Nephron progenitor cell (in vitro differentiated cells): ENCODE measurements at regions not wholly inside any gene's neighbourhood (a gene's known extent, or its start where the extent isn't known, plus 50 kb on each side); places are given as distances from the start of the nearest gene placed in this dataset.
"Not testable (repeated sequence)": the region's sequence is repeated elsewhere in the genome, so short reads cannot be mapped to it uniquely, and the experiment has no call there.

ENCODE experiments used
- DNase-seq: peaks from one replicate; pipeline ENCODE4 v3.0.0; 2021
- H3K27ac Mint-ChIP-seq: 2 replicates; pipeline ENCODE4 v1.8.0; 2021; ENCODE audit warnings: mild to moderate bottlenecking, moderate library complexity, mixed read lengths
- H3K27me3 Mint-ChIP-seq: 2 replicates; pipeline ENCODE4 v1.8.0; 2021; ENCODE audit warnings: mild to moderate bottlenecking, low read depth, mixed read lengths; ENCODE audit not compliant: poor library complexity
- H3K36me3 Mint-ChIP-seq: 2 replicates; pipeline ENCODE4 v1.8.0; 2021; ENCODE audit warnings: low read depth, mixed read lengths
- H3K4me1 Mint-ChIP-seq: 2 replicates; pipeline ENCODE4 v1.8.0; 2021; ENCODE audit warnings: mixed read lengths
- H3K4me3 Mint-ChIP-seq: 2 replicates; pipeline ENCODE4 v1.8.0; 2021; ENCODE audit warnings: mild to moderate bottlenecking, moderate library complexity, mixed read lengths
- H3K9me3 Mint-ChIP-seq: 2 replicates; pipeline ENCODE4 v1.8.0; 2021; ENCODE audit warnings: mild to moderate bottlenecking, moderate library complexity, mixed read lengths
- CTCF ChIP-seq: fragments of 200-600 bp; sonication (generic); IDR thresholded peaks from 2 replicates; pipeline ENCODE4 v1.5.0; 2021; ENCODE audit warnings: antibody characterized with exemption

DNA sequence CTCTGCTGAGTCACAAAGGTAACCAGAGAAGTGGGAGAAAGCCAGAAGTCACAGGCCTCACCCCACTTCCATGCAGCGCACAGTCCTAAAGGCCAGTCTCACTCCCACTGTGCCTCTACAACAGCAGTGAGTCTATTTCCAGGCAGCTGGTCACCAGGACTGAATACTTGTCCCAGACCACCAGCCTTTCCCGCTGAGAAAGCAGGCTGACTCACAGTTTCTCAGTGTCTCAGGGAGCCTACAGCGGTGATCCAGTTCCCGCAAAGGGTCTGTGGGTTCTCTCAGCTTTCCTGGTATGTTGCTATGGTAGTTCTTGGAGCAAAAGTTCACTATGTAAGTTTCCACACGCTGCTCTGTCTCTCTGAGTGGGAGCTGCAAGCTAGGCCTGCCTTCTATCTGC is 622.5 kb downstream of the RNF144A start:
- Mint-ChIP-seq H3K4me3 (no peak overlapping the region), H3K27me3 (peaks cover 6% of the 10 kb centered on the region), H3K9me3 (peaks cover 35% of the 10 kb centered on the region), H3K27ac (no peak overlapping the region), H3K4me1 (no peaks in the 10 kb centered on the region), H3K36me3 (peaks cover 5% of the 10 kb centered on the region)
- TF ChIP-seq CTCF, result no peak
- no peak for DNase-seq

- TF ChIP-seq CTCF, result no peak
- Mint-ChIP-seq H3K9me3 (no peaks in the 10 kb centered on the region), H3K36me3 (no peaks in the 10 kb centered on the region), H3K27me3 (no peaks in the 10 kb centered on the region), H3K4me3 (no peak overlapping the region), H3K27ac (peak overlapping the region; percentile 30), H3K4me1 (peaks cover 13% of the 10 kb centered on the region)
- DNase-seq, result no peak
Measured at GRCh38 chr2:7552825-7553570, 635.8 kb downstream of the RNF144A start.

DNA sequence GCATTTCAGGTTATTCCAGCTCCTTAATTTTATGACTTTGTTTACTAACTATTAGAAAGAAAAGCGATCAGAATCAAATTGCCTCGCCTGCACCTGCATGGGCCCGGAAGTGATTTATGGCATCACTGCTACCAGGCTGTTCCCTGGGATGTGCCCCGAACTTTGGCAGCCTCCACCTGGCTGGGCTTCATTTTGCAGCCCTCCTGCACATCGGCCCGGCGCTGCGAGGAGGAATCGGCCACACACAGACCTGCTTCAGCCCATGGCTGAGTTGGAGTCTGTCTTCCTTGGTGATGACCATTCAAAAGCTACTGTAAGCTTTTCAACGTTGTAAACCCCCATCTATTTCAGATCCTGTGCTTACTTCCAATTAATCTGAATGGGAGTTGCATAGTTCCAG is 638.0 kb downstream of the RNF144A start:
- H3K4me3 Mint-ChIP-seq, result no peak overlapping the region
- no peak overlapping the region for H3K27ac Mint-ChIP-seq
- TF ChIP-seq CTCF, result no peak
- no peaks in the 10 kb centered on the region for H3K27me3 Mint-ChIP-seq
- H3K9me3 Mint-ChIP-seq, result no peaks in the 10 kb centered on the region
- DNase-seq, result no peak
- no peaks in the 10 kb centered on the region for H3K36me3 Mint-ChIP-seq
- H3K4me1 Mint-ChIP-seq, result peaks cover 13% of the 10 kb centered on the region

DNA sequence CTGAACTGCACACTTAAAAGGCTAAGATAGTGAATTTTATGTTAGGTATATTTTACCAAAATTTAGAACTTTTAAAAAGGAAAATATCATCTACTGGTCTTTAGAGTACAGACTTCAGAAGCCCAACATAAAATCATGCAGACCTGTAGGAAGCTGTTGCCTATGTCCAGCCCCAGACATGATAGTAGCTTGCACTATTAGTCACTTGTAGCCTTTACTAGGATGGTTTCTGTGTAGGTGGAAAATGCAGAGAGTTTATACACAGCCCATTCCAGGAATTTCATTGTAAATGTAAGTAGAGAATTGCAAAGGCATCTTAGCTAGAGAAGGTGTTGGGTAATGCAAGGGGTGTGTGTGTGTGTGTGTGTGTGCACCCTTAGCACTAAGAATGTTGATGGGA is 640.2 kb downstream of the RNF144A start:
- no peak for DNase-seq
- Mint-ChIP-seq H3K9me3 (no peaks in the 10 kb centered on the region), H3K4me1 (peaks cover 13% of the 10 kb centered on the region), H3K36me3 (no peaks in the 10 kb centered on the region), H3K4me3 (no peak overlapping the region), H3K27ac (no peak overlapping the region), H3K27me3 (no peaks in the 10 kb centered on the region)
- TF ChIP-seq CTCF, result no peak

GRCh38 chr2:7559791-7560190 is 642.6 kb downstream of the RNF144A start:
- Mint-ChIP-seq H3K9me3 (no peaks in the 10 kb centered on the region), H3K27me3 (peaks cover 7% of the 10 kb centered on the region), H3K4me3 (no peak overlapping the region), H3K4me1 (peaks cover 4% of the 10 kb centered on the region), H3K36me3 (no peaks in the 10 kb centered on the region), H3K27ac (no peak overlapping the region)
- TF ChIP-seq CTCF, result no peak
- DNase-seq, result no peak

DNA sequence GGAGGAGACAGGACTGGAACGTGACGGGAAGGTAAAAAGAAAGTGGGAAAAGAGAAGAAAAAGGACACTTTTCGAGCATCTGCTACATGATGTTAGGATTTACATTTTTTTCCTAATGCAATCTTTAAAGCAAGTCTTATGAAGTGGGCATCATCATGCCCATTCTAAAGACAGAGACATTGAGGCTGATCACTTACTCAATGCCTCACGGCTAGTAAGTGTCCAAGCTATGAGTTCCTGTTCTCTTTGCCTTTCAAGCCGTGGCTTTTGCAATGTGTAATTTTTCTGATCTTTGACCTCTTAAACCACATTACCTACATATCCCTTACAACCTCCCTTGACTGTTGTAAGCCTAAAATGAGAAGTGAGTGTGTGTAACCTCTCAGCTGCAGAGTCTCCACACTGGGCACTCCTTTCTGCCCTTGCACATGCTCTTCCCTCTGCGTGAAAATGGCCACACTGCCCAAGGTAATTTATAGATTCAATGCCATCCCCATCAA is 649.2 kb downstream of the RNF144A start:
- Mint-ChIP-seq H3K27me3 (peaks cover 11% of the 10 kb centered on the region), H3K9me3 (peaks cover 14% of the 10 kb centered on the region), H3K36me3 (no peaks in the 10 kb centered on the region), H3K27ac (peak overlapping the region; percentile 30), H3K4me3 (no peak overlapping the region), H3K4me1 (no peaks in the 10 kb centered on the region)
- TF ChIP-seq CTCF, result no peak
- no peak for DNase-seq

- not testable (repeated sequence) for H3K27ac Mint-ChIP-seq, H3K4me3 Mint-ChIP-seq, DNase-seq, H3K4me1 Mint-ChIP-seq, H3K36me3 Mint-ChIP-seq
- Mint-ChIP-seq H3K27me3 (peaks cover 11% of the 10 kb centered on the region), H3K9me3 (peaks cover 14% of the 10 kb centered on the region)
Measured at GRCh38 chr2:7567116-7567515, 649.9 kb downstream of the RNF144A start.
